ENCODE measurements at regions not wholly inside any gene's neighbourhood (a gene's known extent, or its start where the extent isn't known, plus 50 kb on each side); places are given as distances from the start of the nearest gene placed in this dataset.

GRCh38 chr1:219664310-219665029 is 51.6 kb upstream of the ZC3H11B start:
- no peak for DNase-seq

All from MV-4-11 (cell line).